Ishikawa (cell line): ENCODE measurements at regions not wholly inside any gene's neighbourhood (a gene's known extent, or its start where the extent isn't known, plus 50 kb on each side); places are given as distances from the start of the nearest gene placed in this dataset.

ENCODE experiments used
- CEBPB ChIP-seq: IDR thresholded peaks from 2 replicates; pipeline ENCODE4 v1.6.1; 2012
- CREB1 ChIP-seq: IDR thresholded peaks from 2 replicates; pipeline ENCODE4 v1.6.1; 2012; ENCODE audit warnings: low read depth
- EGR1 ChIP-seq: IDR thresholded peaks from 2 replicates; pipeline ENCODE4 v1.6.1; 2012
- EP300 ChIP-seq: IDR thresholded peaks from 2 replicates; pipeline ENCODE4 v1.6.1; 2012; ENCODE audit warnings: borderline replicate concordance
- FOXM1 ChIP-seq: IDR thresholded peaks from 2 replicates; pipeline ENCODE4 v1.6.1; 2012; ENCODE audit warnings: low read depth, borderline replicate concordance
- NFIC ChIP-seq: IDR thresholded peaks from 2 replicates; pipeline ENCODE4 v1.6.1; 2012
- RAD21 ChIP-seq: IDR thresholded peaks from 2 replicates; pipeline ENCODE4 v1.6.1; 2012; ENCODE audit warnings: low read depth
- TAF1 ChIP-seq: IDR thresholded peaks from 2 replicates; pipeline ENCODE4 v1.6.1; 2012; ENCODE audit warnings: low read depth, mild to moderate bottlenecking
- TCF12 ChIP-seq: IDR thresholded peaks from 2 replicates; pipeline ENCODE4 v1.6.1; 2012; ENCODE audit warnings: low read depth
- TEAD4 ChIP-seq: IDR thresholded peaks from 2 replicates; pipeline ENCODE4 v1.6.1; 2012
- YY1 ChIP-seq: IDR thresholded peaks from 2 replicates; pipeline ENCODE4 v1.6.1; 2012; ENCODE audit warnings: low read depth
- ZBTB7A ChIP-seq: IDR thresholded peaks from 2 replicates; pipeline ENCODE4 v1.6.1; 2012; ENCODE audit warnings: low read depth
- TF ChIP-seq, protein P1 (sequence below): IDR thresholded peaks from 2 replicates; pipeline ENCODE4 v1.6.1; 2012; ENCODE audit warnings: low read depth, mild to moderate bottlenecking
- TF ChIP-seq, protein P2 (sequence below): IDR thresholded peaks from 2 replicates; pipeline ENCODE4 v1.6.1; 2012
- TF ChIP-seq, protein P3 (sequence below): IDR thresholded peaks from 2 replicates; pipeline ENCODE4 v1.6.1; 2012

- no peak for TF ChIP-seq NFIC
- no peak for TF ChIP-seq EP300
- no peak for TF ChIP-seq EGR1
- no peak for TF ChIP-seq YY1
- TF ChIP-seq RAD21: no peak
- TF ChIP-seq TCF12: no peak
- no peak for TF ChIP-seq ZBTB7A
- TF ChIP-seq CEBPB: no peak
- no peak for TF ChIP-seq CREB1
- no peak for TF ChIP-seq TEAD4
- TF ChIP-seq, protein P1, sequence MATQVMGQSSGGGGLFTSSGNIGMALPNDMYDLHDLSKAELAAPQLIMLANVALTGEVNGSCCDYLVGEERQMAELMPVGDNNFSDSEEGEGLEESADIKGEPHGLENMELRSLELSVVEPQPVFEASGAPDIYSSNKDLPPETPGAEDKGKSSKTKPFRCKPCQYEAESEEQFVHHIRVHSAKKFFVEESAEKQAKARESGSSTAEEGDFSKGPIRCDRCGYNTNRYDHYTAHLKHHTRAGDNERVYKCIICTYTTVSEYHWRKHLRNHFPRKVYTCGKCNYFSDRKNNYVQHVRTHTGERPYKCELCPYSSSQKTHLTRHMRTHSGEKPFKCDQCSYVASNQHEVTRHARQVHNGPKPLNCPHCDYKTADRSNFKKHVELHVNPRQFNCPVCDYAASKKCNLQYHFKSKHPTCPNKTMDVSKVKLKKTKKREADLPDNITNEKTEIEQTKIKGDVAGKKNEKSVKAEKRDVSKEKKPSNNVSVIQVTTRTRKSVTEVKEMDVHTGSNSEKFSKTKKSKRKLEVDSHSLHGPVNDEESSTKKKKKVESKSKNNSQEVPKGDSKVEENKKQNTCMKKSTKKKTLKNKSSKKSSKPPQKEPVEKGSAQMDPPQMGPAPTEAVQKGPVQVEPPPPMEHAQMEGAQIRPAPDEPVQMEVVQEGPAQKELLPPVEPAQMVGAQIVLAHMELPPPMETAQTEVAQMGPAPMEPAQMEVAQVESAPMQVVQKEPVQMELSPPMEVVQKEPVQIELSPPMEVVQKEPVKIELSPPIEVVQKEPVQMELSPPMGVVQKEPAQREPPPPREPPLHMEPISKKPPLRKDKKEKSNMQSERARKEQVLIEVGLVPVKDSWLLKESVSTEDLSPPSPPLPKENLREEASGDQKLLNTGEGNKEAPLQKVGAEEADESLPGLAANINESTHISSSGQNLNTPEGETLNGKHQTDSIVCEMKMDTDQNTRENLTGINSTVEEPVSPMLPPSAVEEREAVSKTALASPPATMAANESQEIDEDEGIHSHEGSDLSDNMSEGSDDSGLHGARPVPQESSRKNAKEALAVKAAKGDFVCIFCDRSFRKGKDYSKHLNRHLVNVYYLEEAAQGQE: no peak
- TF ChIP-seq, protein P2, sequence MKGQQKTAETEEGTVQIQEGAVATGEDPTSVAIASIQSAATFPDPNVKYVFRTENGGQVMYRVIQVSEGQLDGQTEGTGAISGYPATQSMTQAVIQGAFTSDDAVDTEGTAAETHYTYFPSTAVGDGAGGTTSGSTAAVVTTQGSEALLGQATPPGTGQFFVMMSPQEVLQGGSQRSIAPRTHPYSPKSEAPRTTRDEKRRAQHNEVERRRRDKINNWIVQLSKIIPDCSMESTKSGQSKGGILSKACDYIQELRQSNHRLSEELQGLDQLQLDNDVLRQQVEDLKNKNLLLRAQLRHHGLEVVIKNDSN: no peak
- TF ChIP-seq, protein P3, sequence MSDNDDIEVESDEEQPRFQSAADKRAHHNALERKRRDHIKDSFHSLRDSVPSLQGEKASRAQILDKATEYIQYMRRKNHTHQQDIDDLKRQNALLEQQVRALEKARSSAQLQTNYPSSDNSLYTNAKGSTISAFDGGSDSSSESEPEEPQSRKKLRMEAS: no peak
- no peak for TF ChIP-seq FOXM1
- TF ChIP-seq TAF1: no peak
Measured at GRCh38 chr4:79526641-79527565, 118.9 kb upstream of the GK2 start.

DNA sequence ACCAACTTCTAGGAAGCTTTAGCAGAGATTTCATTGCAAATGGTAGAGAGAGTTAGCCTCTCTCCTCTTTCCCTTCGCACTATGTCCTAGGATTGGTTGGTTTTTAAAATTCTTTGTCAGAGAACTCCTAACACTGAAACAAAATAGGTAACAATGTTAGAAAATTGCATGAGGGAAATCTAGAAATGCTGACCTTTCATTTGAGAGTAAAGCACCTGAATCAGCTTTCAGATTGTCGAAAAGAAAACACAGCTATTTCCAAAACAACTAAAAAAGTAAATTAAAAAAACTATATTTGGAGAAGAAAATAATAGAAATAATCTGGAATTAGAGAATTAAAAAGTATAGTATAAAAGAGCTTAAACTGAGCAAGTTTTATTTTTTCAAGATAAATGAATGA lies 108.1 kb upstream of the GK2 start:
- TF ChIP-seq TCF12: no peak
- TF ChIP-seq TAF1: no peak
- no peak for TF ChIP-seq EGR1
- TF ChIP-seq, protein P1: no peak
- TF ChIP-seq TEAD4: no peak
- no peak for TF ChIP-seq CREB1
- TF ChIP-seq FOXM1: no peak
- no peak for TF ChIP-seq EP300
- TF ChIP-seq, protein P2: no peak

- TF ChIP-seq CEBPB (no peak), NFIC (no peak), RAD21 (no peak), TEAD4 (no peak)
- TF ChIP-seq, protein P3: no peak
- TF ChIP-seq, protein P1: no peak
Measured at GRCh38 chr4:79514621-79515329, 106.7 kb upstream of the GK2 start.

- TF ChIP-seq CEBPB (no peak), EGR1 (no peak), FOXM1 (no peak), NFIC (no peak), RAD21 (no peak), TCF12 (no peak), EP300 (no peak), TEAD4 (no peak), TAF1 (no peak), ZBTB7A (no peak)
- TF ChIP-seq, protein P1: no peak
- TF ChIP-seq, protein P2: no peak
Measured at GRCh38 chr4:79513576-79513975, 105.5 kb upstream of the GK2 start.
